AG10803 (cell line): ENCODE measurements at regions not wholly inside any gene's neighbourhood (a gene's known extent, or its start where the extent isn't known, plus 50 kb on each side); places are given as distances from the start of the nearest gene placed in this dataset.

Source experiments
- DNase-seq: peaks from one replicate; pipeline ENCODE4 v3.0.0; 2010; ENCODE audit warnings: low read depth
- H3K4me3 ChIP-seq: 2 replicates; pipeline ENCODE4 v1.5.1; 2011; ENCODE audit warnings: mild to moderate bottlenecking, low read length, control low read depth
- TF ChIP-seq, protein P1 (sequence below): conservative IDR thresholded peaks from 2 replicates; pipeline ENCODE4 v1.5.1; 2011; ENCODE audit warnings: mild to moderate bottlenecking, low read length, control low read depth, inconsistent platforms

DNA sequence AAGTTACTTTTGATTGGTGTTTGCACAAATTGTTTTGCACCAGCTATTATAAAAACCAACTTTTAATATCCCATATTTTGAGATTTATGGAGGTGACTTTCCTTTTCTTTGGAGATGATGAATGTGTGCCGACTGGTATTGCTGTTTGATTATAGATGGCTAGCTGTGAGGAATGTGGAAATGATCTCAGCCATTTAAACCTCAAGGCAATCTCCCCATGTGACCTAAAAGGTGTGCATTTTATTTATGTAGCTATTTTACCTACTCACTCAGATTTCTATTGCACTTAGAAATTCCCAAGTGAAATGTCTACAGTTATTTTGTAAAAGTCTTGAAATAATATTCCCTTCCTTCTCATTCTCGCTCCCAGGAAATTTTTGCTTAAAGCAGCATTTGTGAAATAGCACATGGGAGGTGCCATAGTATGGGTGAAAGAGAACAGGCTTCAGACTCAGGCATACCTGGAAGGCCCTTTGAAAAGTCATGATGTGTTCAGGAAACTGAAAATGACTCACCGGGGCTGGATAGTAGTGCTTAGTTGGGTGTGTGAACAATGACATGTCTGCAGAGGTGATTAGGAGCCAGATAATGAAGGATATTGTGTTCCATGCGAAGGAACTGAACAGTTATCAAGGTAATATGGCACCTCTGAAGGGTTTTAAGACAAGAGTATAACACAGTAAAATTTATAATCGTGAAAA is 247.6 kb downstream of the CBLL2 start:
- TF ChIP-seq, protein P1, sequence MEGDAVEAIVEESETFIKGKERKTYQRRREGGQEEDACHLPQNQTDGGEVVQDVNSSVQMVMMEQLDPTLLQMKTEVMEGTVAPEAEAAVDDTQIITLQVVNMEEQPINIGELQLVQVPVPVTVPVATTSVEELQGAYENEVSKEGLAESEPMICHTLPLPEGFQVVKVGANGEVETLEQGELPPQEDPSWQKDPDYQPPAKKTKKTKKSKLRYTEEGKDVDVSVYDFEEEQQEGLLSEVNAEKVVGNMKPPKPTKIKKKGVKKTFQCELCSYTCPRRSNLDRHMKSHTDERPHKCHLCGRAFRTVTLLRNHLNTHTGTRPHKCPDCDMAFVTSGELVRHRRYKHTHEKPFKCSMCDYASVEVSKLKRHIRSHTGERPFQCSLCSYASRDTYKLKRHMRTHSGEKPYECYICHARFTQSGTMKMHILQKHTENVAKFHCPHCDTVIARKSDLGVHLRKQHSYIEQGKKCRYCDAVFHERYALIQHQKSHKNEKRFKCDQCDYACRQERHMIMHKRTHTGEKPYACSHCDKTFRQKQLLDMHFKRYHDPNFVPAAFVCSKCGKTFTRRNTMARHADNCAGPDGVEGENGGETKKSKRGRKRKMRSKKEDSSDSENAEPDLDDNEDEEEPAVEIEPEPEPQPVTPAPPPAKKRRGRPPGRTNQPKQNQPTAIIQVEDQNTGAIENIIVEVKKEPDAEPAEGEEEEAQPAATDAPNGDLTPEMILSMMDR: no peak
- H3K4me3 ChIP-seq: no peak overlapping the region
- no peak for DNase-seq

DNA sequence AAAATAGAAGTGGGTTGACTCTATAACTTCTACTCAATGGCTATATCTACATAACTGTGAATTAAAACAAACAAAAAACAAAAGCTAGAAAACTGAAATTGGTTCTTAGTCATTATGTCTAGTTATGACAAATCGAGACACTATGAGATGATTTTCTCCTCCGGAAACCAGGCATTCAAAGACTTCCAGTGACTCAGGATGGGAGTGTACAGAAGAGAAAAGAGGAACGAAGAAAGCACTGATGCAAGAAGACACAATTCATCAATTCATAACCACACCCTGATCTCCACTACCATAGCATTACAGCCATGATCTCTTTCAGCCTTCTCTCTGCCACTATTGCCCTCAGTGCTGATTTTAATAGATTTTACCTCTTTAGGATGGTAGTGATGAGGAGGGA is 253.6 kb downstream of the CBLL2 start:
- TF ChIP-seq, protein P1: no peak
- H3K4me3 ChIP-seq: no peak overlapping the region
- DNase-seq: peak; percentile 63

DNA sequence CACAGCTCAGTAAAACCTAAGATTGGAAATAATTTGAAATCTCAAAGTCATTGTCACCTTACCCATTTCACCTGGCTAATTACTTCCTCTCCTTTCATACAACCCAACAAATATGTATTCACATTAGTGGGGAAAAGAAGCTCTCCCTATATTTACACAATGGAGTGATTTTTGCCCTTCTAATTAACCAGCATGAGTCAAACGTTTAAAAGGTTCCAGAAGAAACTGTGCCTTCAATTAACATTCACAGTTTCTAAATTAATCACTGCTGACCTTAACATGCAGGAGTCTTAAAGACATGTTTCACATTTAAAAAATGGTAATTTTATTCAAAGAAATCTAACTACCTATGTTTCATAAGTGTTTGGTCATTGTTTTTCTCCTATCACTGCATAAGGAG is 254.6 kb downstream of the CBLL2 start:
- TF ChIP-seq, protein P1: no peak
- no peak overlapping the region for H3K4me3 ChIP-seq
- no peak for DNase-seq

DNA sequence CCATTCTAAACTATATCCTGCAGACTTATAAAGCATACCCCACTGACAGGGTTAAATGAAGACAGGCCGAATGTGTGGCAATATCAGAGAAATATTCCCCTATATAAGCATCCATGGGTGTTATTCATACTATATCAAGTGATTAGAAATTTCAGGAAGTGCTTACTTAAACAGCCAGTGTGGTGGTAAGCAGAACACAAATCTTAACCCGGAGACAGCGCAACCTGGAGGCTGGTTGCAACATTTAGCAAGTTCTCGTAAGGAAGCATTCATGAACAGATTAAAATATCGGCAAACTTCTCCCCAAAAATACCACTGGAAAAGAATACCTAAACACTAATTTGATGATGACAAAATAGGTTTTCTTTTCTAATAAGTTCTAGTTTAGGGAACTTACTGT is 261.2 kb downstream of the CBLL2 start:
- TF ChIP-seq, protein P1: no peak
- no peak overlapping the region for H3K4me3 ChIP-seq
- DNase-seq: no peak

DNA sequence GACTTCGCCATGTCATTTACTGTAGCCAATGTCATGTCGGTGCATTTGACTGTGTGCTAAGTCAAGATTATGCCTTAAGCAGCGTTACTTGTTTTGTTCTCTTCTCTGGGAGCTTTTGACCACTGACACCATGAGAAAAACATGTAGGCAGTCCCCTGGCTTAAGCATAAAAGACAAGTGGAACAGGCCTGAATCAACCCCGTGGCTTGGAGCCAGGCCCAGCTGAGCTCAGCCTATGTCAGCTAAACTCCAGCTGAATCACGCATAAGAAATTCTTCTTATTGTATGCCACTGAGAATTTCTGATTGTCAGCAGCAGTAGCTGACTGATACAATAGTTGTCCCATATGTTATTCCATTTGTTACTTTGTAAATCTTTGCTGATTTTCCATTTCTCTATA is 261.9 kb downstream of the CBLL2 start:
- H3K4me3 ChIP-seq: no peak overlapping the region
- peak; percentile 79 for DNase-seq
- TF ChIP-seq, protein P1: no peak

DNA sequence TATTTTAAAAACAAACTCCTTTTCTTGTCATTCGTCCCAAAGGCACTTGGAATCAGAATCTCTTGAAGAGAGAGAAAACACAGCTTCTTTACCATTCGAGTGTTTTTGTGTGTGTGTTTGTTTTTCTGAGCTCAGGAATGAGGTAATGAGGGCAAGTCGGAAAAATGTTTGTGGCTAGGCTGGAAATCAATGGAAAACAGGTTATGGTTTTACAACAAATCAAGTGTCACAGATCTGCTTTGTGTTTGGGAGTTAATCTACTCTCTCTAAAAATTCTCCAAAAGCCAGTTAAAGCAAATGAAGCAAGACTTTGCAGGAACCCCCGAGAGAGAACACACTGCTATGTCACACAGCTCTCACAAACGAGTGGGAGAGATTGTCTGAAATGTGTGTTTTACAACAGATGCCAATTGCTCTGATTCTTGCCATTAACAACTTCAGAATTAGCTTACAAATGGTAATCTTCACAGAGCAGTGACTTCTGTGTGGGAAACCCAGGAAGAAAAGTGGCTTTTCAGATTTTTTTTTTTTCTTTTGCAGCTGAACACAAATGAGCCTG is 264.1 kb downstream of the CBLL2 start:
- H3K4me3 ChIP-seq: no peak overlapping the region
- peak; percentile 12 for DNase-seq
- TF ChIP-seq, protein P1: no peak

DNA sequence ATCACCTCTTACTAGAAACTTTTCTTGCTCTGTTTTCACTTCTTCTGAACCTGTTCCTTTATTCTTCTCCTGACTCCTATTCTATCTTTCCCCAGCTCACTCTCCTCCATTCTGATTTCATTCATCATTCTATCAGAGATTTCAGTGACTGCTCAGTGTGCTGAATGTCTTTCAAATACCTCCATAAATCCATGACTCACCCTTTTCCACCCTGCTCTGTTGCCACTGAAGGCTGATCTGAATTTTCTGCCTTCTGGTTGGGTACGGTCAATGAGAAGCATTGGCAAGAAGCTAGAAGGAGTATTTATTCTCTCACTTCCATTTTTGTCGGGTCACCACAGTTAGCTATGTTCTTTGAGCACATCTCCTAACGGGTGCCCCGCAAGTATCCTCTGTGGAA is 265.9 kb downstream of the CBLL2 start:
- DNase-seq: no peak
- TF ChIP-seq, protein P1: no peak
- no peak overlapping the region for H3K4me3 ChIP-seq
